ENCODE measurements at regions not wholly inside any gene's neighbourhood (a gene's known extent, or its start where the extent isn't known, plus 50 kb on each side); places are given as distances from the start of the nearest gene placed in this dataset.

- Histone ChIP-seq H3K9me3 (ENCODE audit: low read length) (peaks cover 6% of the 10 kb centered on the region; the same call in 1 of the 2 replicates), H3K36me3 (ENCODE audit: insufficient read depth, low read length) (no peaks in the 10 kb centered on the region), H2AFZ (ENCODE audit: low read length) (no peak overlapping the region), H3K4me2 (ENCODE audit: low read length) (no peak overlapping the region), H3K27ac (ENCODE audit: low read depth, low read length, poor library complexity, severe bottlenecking) (no peak overlapping the region), H3K9me2 (ENCODE audit: insufficient read depth, low read length) (no peaks in the 10 kb centered on the region), H3K4me1 (ENCODE audit: insufficient read depth, low read length, poor library complexity, severe bottlenecking) (no peaks in the 10 kb centered on the region), H4K20me1 (ENCODE audit: insufficient read depth, low read length) (no peaks in the 10 kb centered on the region), H3K79me2 (ENCODE audit: insufficient read depth, low read depth, low read length) (no peaks in the 10 kb centered on the region), H3K4me3 (ENCODE audit: low read depth, low read length, poor library complexity, severe bottlenecking) (no peak overlapping the region)
- TF ChIP-seq CTCF (conservative IDR thresholded peaks at IDR 0.05; ENCODE audit: low read length) (no peak), EZH2phosphoT487 (IDR thresholded peaks at IDR 0.05; ENCODE audit: borderline replicate concordance, low read depth, low read length) (no peak)
- no peak for DNase-seq (ENCODE audit: low spot score)
- no TSS peak for BruUV-seq (replicated peaks)
- ChIA-PET CTCF (ENCODE audit: unreplicated experiment) (no interaction called here), POLR2A (interaction anchor here (1.1 kb wide), 1 partner anchor 9 kb away, joined by 3 read pairs; no protein-coding TSS in a partner anchor)
- intact Hi-C loops (cut with micrococcal nuclease; ENCODE audit: unreplicated experiment) = no loop called here
These were observed 150.5 kb upstream of the MYLIP start for GRCh38 chr6:15978426-15978825.

GRCh38 chr6:15977050-15977449, 151.8 kb upstream of the MYLIP start:
- no TSS peak for BruUV-seq (replicated peaks)
- ChIA-PET POLR2A (interaction anchor here (0.5 to 1.1 kb wide), 2 partner anchors 10 to 1082 kb away, joined by 3 to 4 read pairs; no protein-coding TSS in a partner anchor), CTCF (ENCODE audit: unreplicated experiment) (no interaction called here)
- Histone ChIP-seq H3K4me3 (ENCODE audit: low read depth, low read length, poor library complexity, severe bottlenecking) (no peak overlapping the region), H3K4me1 (ENCODE audit: insufficient read depth, low read length, poor library complexity, severe bottlenecking) (no peaks in the 10 kb centered on the region), H3K79me2 (ENCODE audit: insufficient read depth, low read depth, low read length) (no peaks in the 10 kb centered on the region), H2AFZ (ENCODE audit: low read length) (no peak overlapping the region), H3K9me3 (ENCODE audit: low read length) (peaks cover 6% of the 10 kb centered on the region; the same call in 1 of the 2 replicates), H3K9me2 (ENCODE audit: insufficient read depth, low read length) (no peaks in the 10 kb centered on the region), H4K20me1 (ENCODE audit: insufficient read depth, low read length) (no peaks in the 10 kb centered on the region), H3K4me2 (ENCODE audit: low read length) (no peak overlapping the region), H3K36me3 (ENCODE audit: insufficient read depth, low read length) (no peaks in the 10 kb centered on the region), H3K27ac (ENCODE audit: low read depth, low read length, poor library complexity, severe bottlenecking) (no peak overlapping the region)
- intact Hi-C loops (cut with micrococcal nuclease; ENCODE audit: unreplicated experiment) = no loop called here
- DNase-seq (ENCODE audit: low spot score) = no peak
- TF ChIP-seq EZH2phosphoT487 (IDR thresholded peaks at IDR 0.05; ENCODE audit: borderline replicate concordance, low read depth, low read length) (no peak), CTCF (conservative IDR thresholded peaks at IDR 0.05; ENCODE audit: low read length) (no peak)

GRCh38 chr6:15974817-15975216, 154.1 kb upstream of the MYLIP start:
- BruUV-seq (replicated peaks) = no TSS peak
- H3K4me2 ChIP-seq (ENCODE audit: low read length) = no peak overlapping the region

More at GRCh38 chr6:15974817-15975216, 154.1 kb upstream of the MYLIP start:
- Histone ChIP-seq H2AFZ (ENCODE audit: low read length) (no peak overlapping the region), H3K4me1 (ENCODE audit: insufficient read depth, low read length, poor library complexity, severe bottlenecking) (no peaks in the 10 kb centered on the region), H3K79me2 (ENCODE audit: insufficient read depth, low read depth, low read length) (no peaks in the 10 kb centered on the region), H4K20me1 (ENCODE audit: insufficient read depth, low read length) (no peaks in the 10 kb centered on the region), H3K4me3 (ENCODE audit: low read depth, low read length, poor library complexity, severe bottlenecking) (no peak overlapping the region), H3K9me3 (ENCODE audit: low read length) (peaks cover 6% of the 10 kb centered on the region; the same call in 1 of the 2 replicates), H3K27ac (ENCODE audit: low read depth, low read length, poor library complexity, severe bottlenecking) (no peak overlapping the region), H3K9me2 (ENCODE audit: insufficient read depth, low read length) (no peaks in the 10 kb centered on the region), H3K36me3 (ENCODE audit: insufficient read depth, low read length) (no peaks in the 10 kb centered on the region)
- ChIA-PET CTCF (ENCODE audit: unreplicated experiment) (no interaction called here), POLR2A (interaction anchor here (0.6 kb wide), 1 partner anchor 11 kb away, joined by 4 read pairs; no protein-coding TSS in a partner anchor)
- no peak for DNase-seq (ENCODE audit: low spot score)
- intact Hi-C loops (cut with micrococcal nuclease; ENCODE audit: unreplicated experiment) = no loop called here
- TF ChIP-seq EZH2phosphoT487 (IDR thresholded peaks at IDR 0.05; ENCODE audit: borderline replicate concordance, low read depth, low read length) (no peak), CTCF (conservative IDR thresholded peaks at IDR 0.05; ENCODE audit: low read length) (no peak)

Data from OCI-LY7 (cell line).